H9 (cell line): ENCODE measurements at regions not wholly inside any gene's neighbourhood (a gene's known extent, or its start where the extent isn't known, plus 50 kb on each side); places are given as distances from the start of the nearest gene placed in this dataset.

ENCODE experiments used
- DNase-seq: peaks from one replicate; pipeline ENCODE4 v3.0.0-alpha.2; 2017
- H2AFZ ChIP-seq: one replicate; pipeline ENCODE4 v1.6.1; 2013; ENCODE audit warnings: mild to moderate bottlenecking, low read length, control low read depth, moderate library complexity
- H2AK5ac ChIP-seq: 2 replicates; pipeline ENCODE4 v1.6.1; 2013; ENCODE audit warnings: low read length, control low read depth, mixed read lengths; ENCODE audit not compliant: insufficient read length
- H2BK120ac ChIP-seq: one replicate; pipeline ENCODE4 v1.6.1; 2013; ENCODE audit warnings: low read depth, mild to moderate bottlenecking, low read length, control low read depth, inconsistent platforms; ENCODE audit not compliant: poor library complexity, severe bottlenecking
- H2BK12ac ChIP-seq: 2 replicates; pipeline ENCODE4 v1.6.1; 2013; ENCODE audit warnings: low read length, control low read depth, mixed read lengths, low read depth; ENCODE audit not compliant: insufficient read length
- H2BK15ac ChIP-seq: 2 replicates; pipeline ENCODE4 v1.6.1; 2013; ENCODE audit warnings: low read depth, low read length, control low read depth
- H2BK20ac ChIP-seq: one replicate; pipeline ENCODE4 v1.6.1; 2013; ENCODE audit warnings: low read depth, mild to moderate bottlenecking, low read length, control low read depth, inconsistent platforms; ENCODE audit not compliant: poor library complexity, severe bottlenecking
- H2BK5ac ChIP-seq: 2 replicates; pipeline ENCODE4 v1.6.1; 2013; ENCODE audit warnings: low read length, control low read depth, mixed read lengths; ENCODE audit not compliant: insufficient read length
- H3K14ac ChIP-seq: 2 replicates; pipeline ENCODE4 v1.6.1; 2013; ENCODE audit warnings: low read length, control low read depth; ENCODE audit not compliant: insufficient read depth
- H3K18ac ChIP-seq: 2 replicates; pipeline ENCODE4 v1.6.1; 2013; ENCODE audit warnings: low read depth, mild to moderate bottlenecking, mixed read lengths, low read length, control low read depth; ENCODE audit not compliant: insufficient read length
- H3K23ac ChIP-seq: 2 replicates; pipeline ENCODE4 v1.6.1; 2013; ENCODE audit warnings: low read length, control low read depth, mixed read lengths, low read depth; ENCODE audit not compliant: insufficient read length
- H3K23me2 ChIP-seq: 2 replicates; pipeline ENCODE4 v1.6.1; 2013; ENCODE audit warnings: low read depth, mild to moderate bottlenecking, mixed read lengths, low read length, control low read depth; ENCODE audit not compliant: insufficient read length, poor library complexity, severe bottlenecking
- H3K27ac ChIP-seq: 2 replicates; pipeline ENCODE4 v1.5.1; 2013; ENCODE audit warnings: low read length, control low read depth, mixed read lengths, low read depth; ENCODE audit not compliant: insufficient read length
- H3K27me3 ChIP-seq: 2 replicates; pipeline ENCODE4 v1.6.1; 2013; ENCODE audit warnings: low read length, control low read depth, inconsistent platforms; ENCODE audit not compliant: insufficient read depth
- H3K4ac ChIP-seq: 2 replicates; pipeline ENCODE4 v1.6.1; 2013; ENCODE audit warnings: low read depth, mild to moderate bottlenecking, control low read depth, inconsistent platforms, low read length, moderate library complexity
- H3K4me1 ChIP-seq: 2 replicates; pipeline ENCODE4 v1.6.1; 2013; ENCODE audit warnings: low read length, control low read depth, inconsistent platforms; ENCODE audit not compliant: insufficient read depth
- H3K4me2 ChIP-seq: 2 replicates; pipeline ENCODE4 v1.6.1; 2013; ENCODE audit warnings: low read length, control low read depth, mixed read lengths; ENCODE audit not compliant: insufficient read length, insufficient read depth
- H3K56ac ChIP-seq: 2 replicates; pipeline ENCODE4 v1.6.1; 2013; ENCODE audit warnings: low read depth, mild to moderate bottlenecking, mixed read lengths, low read length, control low read depth; ENCODE audit not compliant: insufficient read length
- H3K79me1 ChIP-seq: 2 replicates; pipeline ENCODE4 v1.6.1; 2013; ENCODE audit warnings: low read depth, mild to moderate bottlenecking, moderate library complexity, low read length, control low read depth, inconsistent platforms; ENCODE audit not compliant: insufficient read depth, poor library complexity, severe bottlenecking
- H3K79me2 ChIP-seq: 2 replicates; pipeline ENCODE4 v1.6.1; 2013; ENCODE audit warnings: low read length, control low read depth, inconsistent platforms; ENCODE audit not compliant: insufficient read depth
- H3K9ac ChIP-seq: 2 replicates; pipeline ENCODE4 v1.6.1; 2013; ENCODE audit warnings: low read length, control low read depth, mixed read lengths; ENCODE audit not compliant: insufficient read length; ENCODE audit errors: extremely low read depth
- H3K9me3 ChIP-seq: one replicate; pipeline ENCODE4 v1.6.1; 2013; ENCODE audit warnings: low read depth, low read length, inconsistent platforms; ENCODE audit not compliant: control insufficient read depth
- H3T11ph ChIP-seq: one replicate; pipeline ENCODE4 v1.6.1; 2013; ENCODE audit warnings: mild to moderate bottlenecking, low read length, control low read depth, inconsistent platforms
- H4K20me1 ChIP-seq: one replicate; pipeline ENCODE4 v1.6.1; 2013; ENCODE audit not compliant: control insufficient read depth, insufficient read length, insufficient read depth
- H4K5ac ChIP-seq: 2 replicates; pipeline ENCODE4 v1.6.1; 2013; ENCODE audit warnings: low read depth, mild to moderate bottlenecking, mixed read lengths, low read length, control low read depth; ENCODE audit not compliant: insufficient read length
- H4K8ac ChIP-seq: replicated peaks from 2 replicates; pipeline ENCODE4 v1.6.1; 2013; ENCODE audit warnings: low read length, control low read depth, mixed read lengths, low read depth; ENCODE audit not compliant: insufficient read length
- H4K91ac ChIP-seq: 2 replicates; pipeline ENCODE4 v1.6.1; 2013; ENCODE audit warnings: low read depth, mild to moderate bottlenecking, moderate library complexity, mixed read lengths, low read length, control low read depth; ENCODE audit not compliant: insufficient read length
- H3K27ac Mint-ChIP-seq, 3 experiments: 2 replicates in 2 of 3; 3 replicates in 1 of 3; pipeline ENCODE4 v1.8.0; 2020 to 2021; ENCODE audit warnings: mixed read lengths in 3 of 3, mild to moderate bottlenecking in 1 of 3, moderate library complexity in 1 of 3
- H3K27me3 Mint-ChIP-seq: 2 replicates; pipeline ENCODE4 v1.8.0; 2021; ENCODE audit warnings: low read depth, mild to moderate bottlenecking, moderate library complexity, mixed read lengths
- H3K36me3 Mint-ChIP-seq, 3 experiments: 2 replicates in 2 of 3; 3 replicates in 1 of 3; pipeline ENCODE4 v1.8.0; 2020 to 2021; ENCODE audit warnings: low read depth in 3 of 3, mixed read lengths in 3 of 3; ENCODE audit not compliant: insufficient read depth in 1 of 3
- H3K4me1 Mint-ChIP-seq, 2 experiments: 2 replicates each; pipeline ENCODE4 v1.8.0; 2020; ENCODE audit warnings: mixed read lengths in 2 of 2
- H3K4me3 Mint-ChIP-seq, 2 experiments: 2 replicates in 1 of 2; 3 replicates in 1 of 2; pipeline ENCODE4 v1.8.0; 2020 to 2021; ENCODE audit warnings: mild to moderate bottlenecking in 2 of 2, mixed read lengths in 2 of 2, moderate library complexity in 1 of 2
- H3K9me3 Mint-ChIP-seq, 2 experiments: 2 replicates in 1 of 2; 3 replicates in 1 of 2; pipeline ENCODE4 v1.8.0; 2020; ENCODE audit warnings: mild to moderate bottlenecking in 2 of 2, mixed read lengths in 2 of 2, moderate library complexity in 1 of 2
- CTCF ChIP-seq: fragments of 200-600 bp; sonication (generic); conservative IDR thresholded peaks from 3 replicates; pipeline ENCODE4 v1.8.0; 2021; ENCODE audit warnings: antibody characterized with exemption, mild to moderate bottlenecking
- WGBS: extraction: QIAGEN DNeasy Blood & Tissue Kit; methylation state at CpG from one replicate; pipeline ENCODE4 v1.1.7; 2013; ENCODE audit warnings: missing lambda C conversion rate, low lambda C conversion rate, mixed read lengths; ENCODE audit not compliant: insufficient read length; ENCODE audit errors: extremely low coverage; 5-methylcytosine and 5-hydroxymethylcytosine counted together

GRCh38 chr18:75142677-75143076 lies 66.3 kb downstream of the PTGR3 start:
- Mint-ChIP-seq H3K27ac (peak overlapping the region in 1 of 3 experiments; percentile 56; a peak in 1 of 7 replicates), H3K9me3 (peaks cover 29 to 31% of the 10 kb centered on the region in 2 experiments), H3K4me1 (no peaks in the 10 kb centered on the region)

More at GRCh38 chr18:75142677-75143076, 66.3 kb downstream of the PTGR3 start:
- Histone ChIP-seq H3K4me1 (no peaks in the 10 kb centered on the region), H2BK5ac (no peak overlapping the region), H3K79me1 (no peaks in the 10 kb centered on the region), H2BK120ac (no peak overlapping the region), H3K79me2 (no peaks in the 10 kb centered on the region), H2AK5ac (no peak overlapping the region), H4K5ac (no peak overlapping the region), H3K27ac (no peak overlapping the region), H2BK15ac (no peak overlapping the region), H3K27me3 (no peaks in the 10 kb centered on the region), H3K9me3 (no peaks in the 10 kb centered on the region), H2BK12ac (no peak overlapping the region), H3K9ac (no peak overlapping the region), H3K23me2 (no peaks in the 10 kb centered on the region), H3T11ph (no peak overlapping the region), H3K56ac (no peak overlapping the region), H3K18ac (no peak overlapping the region), H3K4ac (no peak overlapping the region), H3K14ac (no peak overlapping the region), H3K4me2 (no peak overlapping the region), H4K20me1 (no peaks in the 10 kb centered on the region), H2AFZ (no peak overlapping the region), H3K23ac (no peak overlapping the region), H4K91ac (no peak overlapping the region), H4K8ac (no peak overlapping the region), H2BK20ac (no peak overlapping the region)
- Mint-ChIP-seq H3K27me3 (peaks cover 8% of the 10 kb centered on the region), H3K4me3 (no peak overlapping the region), H3K36me3 (peaks cover 6 to 16% (median 6%) of the 10 kb centered on the region in 3 experiments; a peak in 5 of 7 replicates)
- WGBS: no CpG with 5 or more reads among the region's 10 CpGs
- TF ChIP-seq CTCF: no peak
- no peak for DNase-seq
